ENCODE measurements at regions not wholly inside any gene's neighbourhood (a gene's known extent, or its start where the extent isn't known, plus 50 kb on each side); places are given as distances from the start of the nearest gene placed in this dataset.
"Not testable (repeated sequence)": the region's sequence is repeated elsewhere in the genome, so short reads cannot be mapped to it uniquely, and the experiment has no call there.

GRCh38 chr2:224252631-224253030, 149.3 kb downstream of the FAM124B start:
- no peaks in the 10 kb centered on the region for H3K36me3 Mint-ChIP-seq
- H3K4me1 Mint-ChIP-seq: no peaks in the 10 kb centered on the region
- no peak overlapping the region for H3K4me3 Mint-ChIP-seq
- no peaks in the 10 kb centered on the region for H3K9me3 Mint-ChIP-seq
- ATAC-seq (ENCODE audit: low read depth): no peak
- H3K27ac Mint-ChIP-seq: no peak overlapping the region
- no peak for DNase-seq
- peaks cover 19% of the 10 kb centered on the region for H3K27me3 Mint-ChIP-seq
- POLR2A ChIA-PET: no interaction called here

- H3K36me3 Mint-ChIP-seq: no peaks in the 10 kb centered on the region
- H3K4me3 Mint-ChIP-seq: no peak overlapping the region
- H3K27me3 Mint-ChIP-seq: peaks cover 7% of the 10 kb centered on the region
- POLR2A ChIA-PET: no interaction called here
- no peaks in the 10 kb centered on the region for H3K9me3 Mint-ChIP-seq
- H3K27ac Mint-ChIP-seq: no peak overlapping the region
- H3K4me1 Mint-ChIP-seq: no peaks in the 10 kb centered on the region
- DNase-seq: no peak
- ATAC-seq (ENCODE audit: low read depth): no peak
Observed at GRCh38 chr2:224248944-224249371, 152.9 kb downstream of the FAM124B start.

DNA sequence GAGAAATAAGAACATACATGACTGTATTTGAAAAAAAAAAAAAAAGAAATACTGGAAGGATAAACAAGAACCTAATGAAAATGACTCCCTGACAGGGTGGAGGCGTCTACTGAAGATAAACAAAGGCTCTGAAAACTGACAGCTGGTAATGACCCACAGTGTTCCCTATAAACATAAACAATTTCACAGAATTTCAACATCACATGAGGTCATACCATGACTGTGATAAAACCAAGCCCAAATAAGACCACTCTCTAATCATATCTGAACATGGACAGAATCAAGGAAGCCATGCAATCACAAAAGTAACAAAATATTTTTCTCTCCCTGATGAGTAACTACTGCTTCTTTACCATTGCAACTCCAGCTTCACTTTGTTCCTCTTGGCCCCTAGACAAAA, 159.3 kb downstream of the FAM124B start:
- peaks cover 5% of the 10 kb centered on the region for H3K27me3 Mint-ChIP-seq
- H3K27ac Mint-ChIP-seq: no peak overlapping the region
- POLR2A ChIA-PET: no interaction called here

DNA sequence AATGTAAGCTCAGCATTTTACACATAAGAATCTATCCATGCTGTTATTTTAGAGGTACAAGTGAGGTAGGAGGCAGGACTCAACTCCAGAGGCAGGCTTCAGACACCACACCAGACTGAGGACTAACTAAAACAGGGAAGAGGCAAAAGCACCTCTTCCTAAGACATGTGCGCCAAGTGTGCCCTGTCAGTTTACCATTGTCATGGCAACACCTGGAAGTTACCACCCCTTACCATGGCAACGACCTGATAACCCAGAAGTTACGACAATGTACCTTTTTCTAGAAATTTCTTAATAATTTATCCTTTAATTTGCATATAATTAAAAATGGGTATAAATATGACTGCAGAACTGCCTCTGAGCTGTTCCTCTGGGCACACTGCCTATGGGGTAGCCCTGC, 160.1 kb downstream of the FAM124B start:
- no peaks in the 10 kb centered on the region for H3K4me1 Mint-ChIP-seq
- POLR2A ChIA-PET: no interaction called here
- H3K36me3 Mint-ChIP-seq: no peaks in the 10 kb centered on the region
- no peak for ATAC-seq (ENCODE audit: low read depth)
- H3K4me3 Mint-ChIP-seq: no peak overlapping the region
- DNase-seq: no peak
- H3K27ac Mint-ChIP-seq: no peak overlapping the region
- peaks cover 5% of the 10 kb centered on the region for H3K27me3 Mint-ChIP-seq
- no peaks in the 10 kb centered on the region for H3K9me3 Mint-ChIP-seq

More for the DNA sequence above, 159.3 kb downstream of the FAM124B start:
- no peaks in the 10 kb centered on the region for H3K36me3 Mint-ChIP-seq
- no peak overlapping the region for H3K4me3 Mint-ChIP-seq
- ATAC-seq (ENCODE audit: low read depth) (no peak), DNase-seq (no peak)
- no peaks in the 10 kb centered on the region for H3K4me1 Mint-ChIP-seq
- H3K9me3 Mint-ChIP-seq: no peaks in the 10 kb centered on the region

DNA sequence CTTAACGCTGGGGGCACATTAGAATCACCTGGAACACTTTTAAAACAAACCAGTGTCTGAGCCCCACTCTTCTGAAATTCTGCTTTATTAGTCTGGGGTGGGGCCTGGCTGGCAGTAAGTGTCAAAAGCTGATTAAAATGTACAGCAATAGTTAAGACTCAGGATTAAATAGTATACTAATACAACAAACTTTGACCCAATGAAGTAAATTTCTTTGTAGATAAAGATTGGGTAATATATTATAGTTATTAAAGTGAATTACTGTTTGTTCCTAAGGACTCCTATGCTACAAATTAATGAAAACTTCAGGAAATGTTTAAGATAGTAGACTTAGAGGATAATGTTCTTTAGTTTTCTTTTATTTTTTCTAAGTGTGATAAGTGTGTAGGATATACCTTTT, 160.9 kb downstream of the FAM124B start:
- no peak overlapping the region for H3K27ac Mint-ChIP-seq
- POLR2A ChIA-PET: no interaction called here
- DNase-seq (no peak), ATAC-seq (ENCODE audit: low read depth) (no peak)
- peaks cover 7% of the 10 kb centered on the region for H3K27me3 Mint-ChIP-seq
- H3K4me1 Mint-ChIP-seq: no peaks in the 10 kb centered on the region
- H3K4me3 Mint-ChIP-seq: no peak overlapping the region
- no peaks in the 10 kb centered on the region for H3K36me3 Mint-ChIP-seq
- H3K9me3 Mint-ChIP-seq: no peaks in the 10 kb centered on the region

DNA sequence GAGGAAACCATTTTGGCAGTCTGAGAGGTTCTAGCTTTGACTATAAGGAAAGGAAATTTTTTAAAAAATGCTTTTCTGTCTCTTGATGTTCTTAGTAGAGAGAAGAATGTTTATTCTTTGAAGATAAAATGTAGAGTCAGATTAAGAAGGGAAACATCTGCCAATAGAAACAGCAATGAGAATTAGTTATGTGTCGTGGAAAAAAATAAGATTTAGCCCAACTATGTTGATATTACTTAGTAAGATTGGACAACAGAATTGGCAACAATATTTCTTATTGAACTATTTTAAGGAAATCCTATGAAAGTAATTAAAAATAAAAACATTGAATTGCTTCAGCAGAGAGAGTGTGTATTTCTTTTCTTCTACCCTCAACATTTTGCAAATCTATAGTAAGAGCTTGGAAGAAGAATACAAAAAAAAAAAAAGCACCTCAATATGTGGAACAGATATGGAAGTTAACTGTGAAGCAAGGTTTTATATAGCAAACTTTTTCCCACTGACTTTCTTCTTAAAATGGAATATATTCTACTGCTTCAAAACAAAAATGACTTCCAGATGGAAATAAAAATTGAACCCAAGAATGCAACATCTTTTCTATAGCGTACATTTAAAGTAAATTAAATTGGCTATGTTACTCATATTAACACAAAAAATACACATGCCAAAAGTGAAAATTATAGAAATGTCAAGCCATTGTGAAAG, 177.9 kb downstream of the FAM124B start:
- no peaks in the 10 kb centered on the region for H3K4me1 Mint-ChIP-seq
- no peaks in the 10 kb centered on the region for H3K9me3 Mint-ChIP-seq
- no peak overlapping the region for H3K27ac Mint-ChIP-seq
- H3K4me3 Mint-ChIP-seq: no peak overlapping the region
- no peak for ATAC-seq (ENCODE audit: low read depth)
- peaks cover 22% of the 10 kb centered on the region for H3K27me3 Mint-ChIP-seq
- H3K36me3 Mint-ChIP-seq: no peaks in the 10 kb centered on the region
- POLR2A ChIA-PET: no interaction called here
- DNase-seq: no peak

GRCh38 chr2:224222974-224223373, 178.9 kb downstream of the FAM124B start:
- no peak overlapping the region for H3K4me3 Mint-ChIP-seq
- H3K4me1 Mint-ChIP-seq: no peaks in the 10 kb centered on the region
- H3K27me3 Mint-ChIP-seq: peaks cover 24% of the 10 kb centered on the region
- POLR2A ChIA-PET: no interaction called here
- no peaks in the 10 kb centered on the region for H3K36me3 Mint-ChIP-seq
- H3K27ac Mint-ChIP-seq: no peak overlapping the region
- DNase-seq (no peak), ATAC-seq (ENCODE audit: low read depth) (no peak)
- H3K9me3 Mint-ChIP-seq: no peaks in the 10 kb centered on the region

GRCh38 chr2:224222291-224222690, 179.6 kb downstream of the FAM124B start:
- POLR2A ChIA-PET: no interaction called here
- Mint-ChIP-seq H3K4me3 (no peak overlapping the region), H3K27me3 (peaks cover 24% of the 10 kb centered on the region), H3K4me1 (no peaks in the 10 kb centered on the region), H3K36me3 (no peaks in the 10 kb centered on the region), H3K9me3 (no peaks in the 10 kb centered on the region), H3K27ac (no peak overlapping the region)
- DNase-seq (no peak), ATAC-seq (ENCODE audit: low read depth) (no peak)

GRCh38 chr2:224221455-224221913, 180.4 kb downstream of the FAM124B start:
- Mint-ChIP-seq H3K27ac (no peak overlapping the region), H3K4me3 (no peak overlapping the region), H3K36me3 (no peaks in the 10 kb centered on the region), H3K27me3 (peaks cover 24% of the 10 kb centered on the region), H3K4me1 (no peaks in the 10 kb centered on the region), H3K9me3 (no peaks in the 10 kb centered on the region)
- ATAC-seq (ENCODE audit: low read depth): no peak
- POLR2A ChIA-PET: no interaction called here
- no peak for DNase-seq

DNA sequence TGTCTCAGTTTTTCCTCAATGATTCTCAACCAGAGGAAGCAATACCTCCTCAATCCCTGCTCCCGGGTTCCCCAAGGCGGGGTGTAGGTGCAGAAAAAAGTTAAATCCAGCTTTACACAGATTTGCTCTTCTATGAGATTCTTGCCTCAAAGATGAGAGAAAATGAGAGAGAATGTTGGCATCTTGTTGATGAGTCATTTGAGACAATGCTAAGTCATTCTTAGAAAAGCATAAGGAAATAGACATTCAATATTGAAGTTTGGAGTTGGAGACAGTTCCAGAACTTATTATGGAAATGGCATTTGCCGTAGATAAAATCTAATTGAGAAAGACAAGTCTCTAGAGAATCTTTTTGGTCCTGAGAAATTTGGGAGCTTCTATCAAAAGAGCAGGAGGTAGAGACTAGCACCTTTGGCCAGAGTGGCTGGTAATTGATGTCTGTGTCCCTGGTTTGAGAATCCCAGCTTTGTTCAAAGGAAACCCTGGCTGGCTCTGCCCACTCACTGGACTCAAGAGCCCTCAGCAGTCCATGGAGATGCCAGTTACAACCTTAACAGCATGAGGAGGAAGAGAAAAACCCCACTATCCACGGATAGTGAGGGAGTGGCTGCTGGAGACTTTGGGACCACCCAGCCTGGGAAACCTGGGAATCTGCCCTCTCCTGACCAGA, 181.2 kb downstream of the FAM124B start:
- H3K36me3 Mint-ChIP-seq: no peaks in the 10 kb centered on the region
- peaks cover 26% of the 10 kb centered on the region for H3K27me3 Mint-ChIP-seq
- DNase-seq (no peak), ATAC-seq (ENCODE audit: low read depth) (no peak)
- H3K9me3 Mint-ChIP-seq: no peaks in the 10 kb centered on the region
- H3K4me3 Mint-ChIP-seq: no peak overlapping the region
- POLR2A ChIA-PET: no interaction called here
- no peaks in the 10 kb centered on the region for H3K4me1 Mint-ChIP-seq
- no peak overlapping the region for H3K27ac Mint-ChIP-seq

DNA sequence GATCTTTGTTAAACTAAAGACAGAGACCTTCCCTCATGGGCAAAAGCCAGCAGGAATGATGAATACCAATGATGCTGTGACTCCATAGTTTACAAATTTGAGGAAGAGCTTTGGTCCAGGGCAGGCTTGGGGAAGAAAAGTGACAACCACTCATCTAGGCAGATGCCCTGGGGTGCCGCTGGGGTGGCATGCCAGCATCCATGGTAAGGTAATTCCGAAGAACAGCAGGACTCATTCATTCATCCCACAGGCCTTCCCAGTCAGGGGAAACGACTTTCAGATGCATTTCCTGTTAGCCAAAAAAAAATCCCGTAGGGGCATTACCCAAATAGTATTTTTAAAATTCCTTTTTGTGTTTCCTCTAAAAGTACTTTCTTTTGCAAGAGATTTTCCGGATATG, 180.7 kb upstream of the SERPINE2 start:
- H3K27me3 Mint-ChIP-seq: peaks cover 29% of the 10 kb centered on the region
- no peaks in the 10 kb centered on the region for H3K4me1 Mint-ChIP-seq
- ATAC-seq (ENCODE audit: low read depth): no peak
- no peak for DNase-seq
- H3K36me3 Mint-ChIP-seq: no peaks in the 10 kb centered on the region
- no peak overlapping the region for H3K27ac Mint-ChIP-seq
- H3K4me3 Mint-ChIP-seq: no peak overlapping the region
- POLR2A ChIA-PET: no interaction called here
- H3K9me3 Mint-ChIP-seq: no peaks in the 10 kb centered on the region

DNA sequence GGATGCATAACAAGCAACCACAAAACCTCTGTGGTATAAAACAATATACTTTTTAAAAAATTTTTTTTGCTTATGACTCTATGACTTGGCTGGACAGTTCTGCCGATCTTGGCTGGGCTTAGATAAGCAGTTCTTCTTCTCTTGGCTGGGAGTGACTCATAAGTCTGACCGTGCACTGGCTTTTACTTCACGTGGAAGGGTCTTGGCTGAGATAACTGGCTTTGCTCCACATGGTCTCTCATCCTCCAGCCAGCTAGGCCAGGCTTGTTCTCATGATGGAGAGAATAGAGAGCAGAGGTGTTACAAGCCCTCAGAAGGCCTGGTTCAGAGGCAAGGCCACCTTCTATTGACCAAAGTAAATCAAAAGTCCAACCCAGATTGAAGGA, 178.9 kb upstream of the SERPINE2 start:
- no peak for ATAC-seq (ENCODE audit: low read depth)
- POLR2A ChIA-PET: no interaction called here
- no peak overlapping the region for H3K4me3 Mint-ChIP-seq
- H3K4me1 Mint-ChIP-seq: no peaks in the 10 kb centered on the region
- H3K36me3 Mint-ChIP-seq: no peaks in the 10 kb centered on the region
- no peaks in the 10 kb centered on the region for H3K9me3 Mint-ChIP-seq
- peaks cover 22% of the 10 kb centered on the region for H3K27me3 Mint-ChIP-seq
- no peak overlapping the region for H3K27ac Mint-ChIP-seq
- DNase-seq: no peak

DNA sequence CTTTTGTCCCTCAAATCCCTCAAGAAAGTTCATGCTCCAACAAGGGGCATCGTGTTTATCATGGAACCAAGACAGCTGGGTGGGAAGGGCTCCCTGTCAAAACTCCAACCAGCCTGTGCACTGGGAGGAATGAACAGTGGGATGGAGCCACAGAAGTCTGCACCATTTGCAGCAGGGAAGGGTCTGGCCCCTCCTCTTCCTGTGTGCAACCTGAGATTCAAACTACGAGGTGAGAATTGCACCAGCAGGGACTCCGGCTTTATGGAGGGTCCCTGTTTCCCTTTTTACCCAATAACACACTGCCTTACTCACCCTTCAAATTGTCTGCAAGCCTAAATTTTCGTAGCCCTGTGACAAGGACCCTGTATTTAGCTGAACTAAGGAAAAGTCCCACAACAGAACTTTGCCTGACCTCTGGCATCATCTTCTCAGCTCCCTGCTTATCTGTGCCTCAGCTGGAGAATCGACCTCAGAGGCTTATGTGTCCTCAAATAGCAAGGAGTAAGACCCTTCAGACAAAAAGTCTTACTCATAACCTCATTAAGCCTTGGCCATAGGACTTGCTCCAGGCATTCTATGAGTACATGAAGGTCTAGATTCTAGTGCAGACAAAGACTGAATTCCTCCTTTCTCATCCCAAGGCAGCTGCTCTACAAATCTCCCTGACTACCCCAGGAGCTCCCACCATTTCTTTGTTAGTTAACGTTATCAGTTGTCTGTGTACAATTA, 178.3 kb upstream of the SERPINE2 start:
- DNase-seq (no peak), ATAC-seq (ENCODE audit: low read depth) (no peak)
- peaks cover 20% of the 10 kb centered on the region for H3K27me3 Mint-ChIP-seq
- no peaks in the 10 kb centered on the region for H3K36me3 Mint-ChIP-seq
- no peak overlapping the region for H3K4me3 Mint-ChIP-seq
- H3K27ac Mint-ChIP-seq: no peak overlapping the region
- no peaks in the 10 kb centered on the region for H3K9me3 Mint-ChIP-seq
- POLR2A ChIA-PET: no interaction called here
- no peaks in the 10 kb centered on the region for H3K4me1 Mint-ChIP-seq

DNA sequence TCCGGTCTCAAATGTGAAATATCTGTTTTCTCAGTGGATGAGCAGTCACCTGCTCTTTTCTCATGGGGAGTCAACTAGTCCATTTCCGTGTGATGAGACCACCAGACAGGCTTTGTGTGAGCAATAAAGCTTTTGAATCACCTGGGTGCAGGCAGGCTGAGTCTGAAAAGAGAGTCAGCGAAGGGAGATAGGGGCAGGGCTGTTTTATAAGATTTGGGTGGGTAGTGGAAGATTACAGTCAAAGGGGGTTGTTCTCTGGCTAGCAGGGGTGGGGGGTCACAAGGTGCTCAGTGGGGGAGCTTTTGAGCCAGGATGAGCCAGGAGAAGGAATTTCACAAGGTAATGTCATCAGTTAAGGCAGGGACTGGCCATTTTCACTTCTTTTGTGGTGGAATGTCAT, 176.5 kb upstream of the SERPINE2 start:
- H3K4me3 Mint-ChIP-seq; POLR2A ChIA-PET; ATAC-seq (ENCODE audit: low read depth); H3K27ac Mint-ChIP-seq; DNase-seq; H3K36me3 Mint-ChIP-seq; H3K9me3 Mint-ChIP-seq; H3K4me1 Mint-ChIP-seq: not testable (repeated sequence)
- H3K27me3 Mint-ChIP-seq: peaks cover 14% of the 10 kb centered on the region

Data from activated naive CD8-positive, alpha-beta T cell treated with anti-CD3 and anti-CD28 coated beads, Interleukin-2, amount 10 ng/mL, durations not matched to agents 7 days and 5 days (primary cell).